Stimulated activated CD8-positive, alpha-beta memory T cell treated with anti-CD3 and anti-CD28 coated beads, Interleukin-15, amount 100 ng/mL, for 1 hour (primary cell): ENCODE measurements at regions not wholly inside any gene's neighbourhood (a gene's known extent, or its start where the extent isn't known, plus 50 kb on each side); places are given as distances from the start of the nearest gene placed in this dataset.

Experiments used
- DNase-seq: peaks from one replicate; pipeline ENCODE4 v3.0.0-alpha.2; 2020; ENCODE audit warnings: low read depth

DNA sequence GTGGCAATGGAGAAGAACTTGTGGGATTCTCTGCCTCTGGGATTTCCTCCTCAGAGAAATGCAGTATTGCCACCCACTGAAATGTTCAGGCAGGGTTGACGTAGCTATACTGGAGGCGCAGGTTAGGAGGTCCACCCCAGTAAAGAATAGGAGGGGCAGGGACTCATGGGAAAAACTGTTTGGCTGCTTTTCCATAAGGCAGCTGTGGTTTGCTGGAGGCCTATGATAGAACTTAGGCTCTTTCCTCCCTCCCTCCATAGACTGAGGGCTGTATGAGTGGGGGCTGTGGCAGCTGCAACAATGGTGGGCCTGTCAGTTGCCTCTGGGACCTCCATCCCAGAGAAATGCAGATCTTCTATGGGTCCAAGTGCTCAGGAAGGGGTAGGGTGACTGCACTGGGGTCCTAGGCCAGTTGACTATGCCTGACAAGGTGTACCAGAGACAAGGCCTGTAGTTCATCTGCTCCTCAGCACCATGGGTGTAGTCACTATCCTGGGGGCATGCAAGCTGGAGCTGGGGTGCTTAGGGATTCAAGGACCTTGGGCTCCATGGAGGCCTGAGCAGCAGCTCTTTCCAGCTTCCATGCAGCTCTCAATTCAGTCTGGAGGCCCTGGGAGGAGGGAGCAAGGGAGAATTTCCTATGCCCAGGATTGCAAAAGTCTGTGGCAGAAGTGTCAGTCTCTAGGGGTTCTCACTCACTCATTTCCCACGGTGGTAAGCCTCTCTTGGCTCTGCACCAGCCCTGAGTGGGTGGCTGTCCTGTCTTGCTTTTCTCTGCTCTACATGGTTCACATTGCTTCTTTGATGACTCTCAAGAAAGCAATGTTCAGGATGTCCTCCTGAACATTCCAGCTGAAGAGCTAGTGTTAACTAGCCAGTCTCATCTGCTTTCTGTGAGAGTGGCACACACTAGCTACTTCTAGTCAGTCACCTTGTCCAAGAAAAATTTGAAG lies 353.0 kb downstream of the IDS start:
- no peak for DNase-seq

DNA sequence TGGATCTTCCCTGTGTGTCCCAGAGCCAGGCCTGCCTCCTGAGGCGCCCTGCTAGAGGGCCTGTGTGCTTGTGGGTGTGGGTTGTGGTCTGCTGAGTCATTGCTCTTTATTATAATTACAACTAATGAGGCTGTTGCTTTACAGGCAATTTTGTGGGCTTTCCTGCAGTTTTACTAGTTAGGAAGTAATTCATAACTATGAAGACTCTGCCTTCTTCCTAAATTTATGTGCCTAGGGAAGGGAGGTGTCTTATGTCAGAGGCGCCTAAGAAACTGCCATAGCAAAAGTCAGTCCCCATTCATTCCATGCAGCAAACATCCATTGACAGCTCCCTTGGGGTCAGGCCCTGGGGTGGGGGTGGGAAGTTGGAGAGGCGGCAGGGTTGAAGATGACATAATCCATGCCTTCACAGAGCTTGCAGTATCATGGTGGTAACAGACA lies 359.2 kb downstream of the IDS start:
- DNase-seq = no peak

DNA sequence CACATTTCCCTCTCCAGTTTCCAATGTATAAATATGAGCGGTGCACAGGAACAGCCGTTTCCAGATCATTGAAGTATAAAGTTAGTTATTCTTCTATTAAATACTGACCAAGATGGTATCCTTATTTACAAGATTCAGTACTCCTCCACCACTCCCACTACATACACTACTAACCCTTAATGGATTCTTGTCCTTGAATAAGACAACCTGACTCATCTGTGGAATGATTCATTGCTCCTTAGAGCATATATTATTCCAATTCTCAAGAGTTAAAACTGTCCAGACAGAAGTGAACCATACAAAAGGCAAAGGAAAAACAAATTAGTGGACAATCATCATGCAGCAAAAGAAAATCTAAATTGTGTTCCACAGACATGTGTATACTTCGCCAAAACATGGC lies 373.3 kb downstream of the IDS start:
- no peak for DNase-seq

DNA sequence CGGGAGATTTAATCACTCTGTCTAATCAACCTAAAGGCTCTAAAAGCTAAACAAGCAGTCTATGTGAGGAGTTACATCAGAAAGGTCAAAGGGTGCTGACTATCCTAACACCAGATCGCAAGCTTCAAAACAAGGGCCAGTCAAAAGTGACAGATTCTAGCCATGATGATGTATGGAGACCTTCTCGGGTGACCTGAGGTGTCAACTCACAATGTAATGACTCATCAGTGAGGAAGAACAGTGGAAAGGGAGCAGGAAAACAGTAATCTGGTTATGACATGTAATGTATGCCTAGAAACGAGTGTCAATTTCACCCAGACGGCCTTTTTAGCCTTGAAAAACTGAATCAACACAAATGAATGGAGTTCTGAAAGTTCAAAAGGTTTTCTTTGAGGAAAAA lies 375.3 kb downstream of the IDS start:
- no peak for DNase-seq

DNA sequence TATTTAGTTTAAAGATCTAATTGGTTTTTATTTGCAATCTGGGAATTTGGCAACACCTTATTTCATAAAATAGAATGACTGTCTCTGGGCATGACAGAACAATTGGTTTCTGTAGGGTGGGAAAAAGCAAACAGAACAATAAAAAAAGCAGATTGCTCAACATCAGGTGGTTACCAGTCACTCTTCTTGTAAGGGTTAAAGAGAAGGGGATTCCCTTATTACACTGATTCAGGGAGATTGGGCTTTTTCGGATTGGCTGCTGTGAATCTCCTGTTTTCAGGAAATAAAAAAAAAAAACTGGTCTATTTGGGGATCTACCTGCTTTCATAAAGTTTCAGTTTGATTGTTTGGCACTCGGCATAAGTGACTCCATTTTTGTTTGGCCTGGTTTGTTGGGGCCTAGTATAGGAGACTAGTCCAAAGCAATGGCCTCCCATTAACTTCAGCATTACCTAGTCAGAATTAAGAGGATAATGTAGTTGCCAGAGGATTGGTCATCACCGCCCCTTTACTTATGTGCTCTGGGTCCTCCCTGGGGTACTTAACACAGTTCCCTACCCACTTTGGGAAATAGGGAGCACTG lies 380.5 kb downstream of the IDS start:
- DNase-seq = no peak

DNA sequence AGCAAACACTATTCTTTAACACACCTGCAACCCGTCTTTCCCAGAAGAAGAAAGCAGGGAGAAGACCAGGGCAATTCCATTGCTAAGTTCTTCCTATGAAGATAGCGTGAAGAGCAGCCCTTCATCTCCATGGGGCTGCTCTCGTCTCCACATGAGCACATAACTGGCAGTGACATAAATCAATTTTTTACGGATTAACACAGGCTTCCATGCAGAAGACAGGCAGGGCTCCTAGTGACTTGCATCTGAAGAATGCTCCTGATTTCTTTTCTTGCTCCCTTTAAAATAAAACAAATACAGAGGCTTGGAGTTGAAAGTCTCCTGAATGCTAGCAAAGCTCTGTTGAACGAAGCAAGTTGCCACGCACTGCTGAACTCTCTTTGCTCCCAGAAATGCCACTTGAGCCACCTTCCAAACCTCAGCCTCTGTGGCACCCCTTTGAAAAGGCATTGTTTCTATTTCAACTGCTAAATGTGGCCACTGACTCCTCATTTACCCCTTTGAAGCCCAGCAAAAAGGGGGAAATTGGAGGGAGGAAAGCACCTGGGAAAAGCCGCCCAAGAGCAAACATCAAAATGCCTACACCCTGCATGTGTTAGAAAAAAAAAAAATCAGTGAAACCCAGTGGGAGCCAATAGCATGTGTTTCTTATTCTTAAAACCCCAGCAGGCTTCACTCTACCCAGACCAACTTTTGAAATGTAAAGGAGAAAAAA lies 383.7 kb downstream of the IDS start:
- no peak for DNase-seq

DNA sequence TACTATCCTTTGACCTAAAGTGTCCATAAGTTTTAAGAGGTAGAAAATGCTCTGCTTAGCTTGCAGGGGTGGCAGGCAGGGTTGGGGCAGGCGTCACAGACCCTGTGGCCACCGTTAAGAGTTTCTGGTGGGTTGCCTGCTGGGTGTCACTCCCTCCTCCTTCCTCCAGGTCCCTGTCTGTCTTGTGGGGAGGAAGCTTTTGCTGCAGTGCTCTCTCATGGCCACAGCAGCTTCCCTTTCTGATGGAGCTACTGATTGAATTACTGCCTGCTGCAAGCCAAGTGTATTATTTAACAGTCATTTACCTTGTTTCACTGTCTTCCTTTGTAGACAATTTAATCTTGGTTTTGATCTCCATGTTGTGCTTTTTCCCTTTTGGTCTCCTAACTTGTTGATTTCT lies 384.6 kb downstream of the IDS start:
- no peak for DNase-seq

DNA sequence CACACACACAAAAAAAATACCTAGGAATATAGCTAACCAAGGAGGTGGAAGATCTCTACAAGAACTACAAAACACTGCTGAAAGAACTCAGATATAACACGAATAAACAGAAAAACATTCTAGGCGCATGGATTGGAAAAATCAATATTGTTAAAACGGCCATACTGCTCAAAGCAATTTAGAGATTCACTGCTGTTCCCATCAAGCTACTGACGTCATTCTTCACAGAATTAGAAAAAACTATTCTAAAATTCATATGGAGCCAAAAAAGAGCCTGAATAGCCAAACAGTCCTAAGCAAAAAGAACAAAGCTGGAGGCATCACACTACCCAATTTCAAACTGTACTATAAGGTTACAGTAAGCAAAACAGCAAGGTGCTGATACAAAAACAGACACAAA lies 390.2 kb downstream of the IDS start:
- no peak for DNase-seq

DNA sequence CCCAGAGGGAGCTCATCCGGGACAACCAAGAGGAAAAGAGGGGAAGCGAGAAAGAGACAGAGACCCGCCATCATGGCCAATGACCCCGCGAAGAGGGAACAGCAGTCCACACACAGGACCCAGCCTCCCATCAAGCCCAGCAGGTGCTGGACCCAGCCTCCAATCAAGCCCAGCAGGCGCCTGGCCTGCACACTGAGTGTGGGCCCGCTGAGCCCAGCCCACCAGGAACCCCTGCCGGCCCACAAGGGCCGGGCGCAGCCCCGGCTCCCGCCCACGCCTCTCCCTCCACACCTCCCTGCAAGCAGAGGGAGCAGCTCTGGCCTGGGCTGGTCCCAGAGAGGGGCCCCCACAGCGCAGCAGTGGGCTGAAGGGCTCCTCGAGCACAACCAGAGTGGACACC lies 391.1 kb downstream of the IDS start:
- DNase-seq = no peak

DNA sequence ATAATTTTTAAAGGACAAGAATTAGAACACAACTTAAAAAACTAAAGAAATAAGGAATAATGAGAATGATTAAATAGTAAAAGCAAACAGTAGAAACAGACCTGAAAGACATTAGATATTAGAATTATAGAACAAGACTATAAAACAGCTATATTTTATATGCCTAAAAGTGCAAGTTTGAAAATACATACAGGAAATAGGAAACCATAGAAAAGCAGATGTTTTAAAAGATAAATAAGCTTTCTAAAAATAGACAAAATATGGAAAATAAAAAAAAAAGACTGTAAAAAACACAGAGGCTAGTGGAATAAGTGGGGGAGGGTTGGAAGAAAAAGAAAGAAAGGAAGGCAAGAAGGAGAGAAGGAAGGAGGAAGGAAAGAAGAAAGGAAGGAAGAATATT lies 407.3 kb downstream of the IDS start:
- no peak for DNase-seq

DNA sequence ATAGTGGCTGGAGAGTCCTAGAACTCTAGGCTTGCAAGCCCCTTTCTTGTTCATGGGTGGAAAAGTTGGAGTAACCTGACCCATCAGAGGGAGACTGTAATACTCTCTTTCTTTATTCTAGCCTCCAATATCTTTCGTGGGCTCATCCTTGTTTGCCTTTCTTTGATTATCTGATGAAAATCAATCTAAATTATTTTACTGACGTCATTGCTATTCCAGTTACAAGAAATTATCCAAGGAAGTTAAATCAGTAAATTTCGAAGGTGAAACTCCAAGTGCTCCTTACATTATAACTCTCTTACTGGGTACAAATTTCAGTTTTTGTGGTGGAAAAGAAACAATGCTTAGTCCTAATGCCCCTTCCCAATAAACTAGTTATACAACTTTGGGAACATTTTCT lies 412.9 kb downstream of the IDS start:
- no peak for DNase-seq

DNA sequence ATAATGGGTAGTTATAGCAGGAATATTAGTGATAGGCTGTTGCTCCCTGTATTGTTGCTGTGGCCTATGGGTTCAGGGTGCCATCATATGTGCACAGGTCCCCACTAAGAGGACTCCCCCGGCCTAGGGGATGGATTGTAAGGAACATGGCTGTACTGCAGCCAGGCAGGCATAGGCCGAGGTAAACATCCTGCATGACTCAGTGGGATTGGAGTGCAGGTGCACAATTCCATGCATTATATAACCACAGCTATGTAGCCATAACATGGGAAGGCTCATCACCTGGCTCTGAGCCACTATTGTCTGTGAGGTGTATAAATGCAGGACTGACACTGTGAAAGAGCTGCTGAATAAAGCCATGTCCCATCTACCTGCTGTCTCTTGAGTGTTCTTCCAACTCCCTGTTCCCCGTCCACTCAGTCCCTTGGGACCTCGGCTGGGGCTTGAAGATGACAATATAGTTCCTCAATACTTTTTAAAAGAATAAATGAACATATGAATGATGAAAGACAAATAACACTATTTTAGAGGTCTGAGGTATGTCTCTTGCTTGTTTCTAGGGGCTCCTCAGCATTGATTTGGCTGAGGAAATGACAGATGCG lies 425.2 kb downstream of the IDS start:
- DNase-seq = no peak

DNA sequence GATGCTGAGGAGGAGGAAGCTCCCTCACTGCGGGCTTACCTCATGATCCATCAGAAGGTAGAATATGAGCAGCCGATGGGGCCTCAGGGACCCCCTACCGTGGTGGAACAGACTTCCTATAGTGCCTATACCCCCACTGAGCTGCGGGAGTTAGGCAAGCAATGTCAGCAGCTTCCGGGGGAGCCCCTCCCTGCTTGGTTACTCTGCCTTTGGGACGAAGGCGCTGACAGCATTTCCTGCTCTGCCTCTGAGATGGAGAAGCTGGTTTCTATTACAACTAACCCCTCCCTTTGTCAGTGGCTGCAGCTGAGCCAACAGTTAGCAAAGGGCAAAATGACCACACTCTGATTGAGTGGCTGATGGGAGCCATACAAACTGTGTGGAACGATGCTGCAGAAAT lies 430.7 kb downstream of the IDS start:
- DNase-seq = no peak

DNA sequence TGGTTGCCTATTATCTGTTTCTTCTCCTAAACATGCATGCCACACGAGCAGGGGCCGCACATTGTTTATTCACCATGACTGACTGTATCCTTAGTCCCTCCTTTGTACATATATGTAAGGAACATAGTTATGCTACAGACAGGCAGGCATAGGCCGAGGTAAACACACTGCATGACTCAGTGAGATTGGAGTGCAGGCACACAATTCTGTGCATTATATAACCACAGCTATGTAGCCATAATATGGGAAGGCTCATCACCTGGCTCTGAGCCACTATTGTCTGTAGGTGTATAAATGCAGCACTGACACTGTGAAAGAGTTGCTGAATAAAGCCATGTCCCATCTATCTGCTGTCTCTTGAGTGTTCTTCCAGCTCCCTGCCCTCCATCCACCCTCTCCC lies 431.6 kb downstream of the IDS start:
- DNase-seq = no peak

DNA sequence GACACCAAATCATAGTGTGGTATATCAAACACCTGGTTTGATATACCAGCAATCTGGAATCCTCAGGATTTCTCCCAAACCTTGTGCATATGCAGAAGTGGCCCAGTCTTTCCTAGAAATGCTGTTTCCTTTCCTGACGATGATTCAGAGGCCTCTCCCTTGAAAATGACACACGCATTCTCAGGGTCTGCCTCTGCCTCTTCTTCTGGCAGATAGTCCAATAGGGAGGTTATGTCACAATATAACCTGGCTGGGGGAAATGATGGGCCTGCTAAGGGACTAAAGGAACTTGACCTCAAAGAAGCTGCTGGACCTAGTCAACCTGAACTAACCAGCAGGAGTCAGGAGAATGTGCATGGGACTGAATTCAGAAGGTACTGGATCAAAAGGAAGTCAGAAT lies 435.2 kb downstream of the IDS start:
- no peak for DNase-seq

DNA sequence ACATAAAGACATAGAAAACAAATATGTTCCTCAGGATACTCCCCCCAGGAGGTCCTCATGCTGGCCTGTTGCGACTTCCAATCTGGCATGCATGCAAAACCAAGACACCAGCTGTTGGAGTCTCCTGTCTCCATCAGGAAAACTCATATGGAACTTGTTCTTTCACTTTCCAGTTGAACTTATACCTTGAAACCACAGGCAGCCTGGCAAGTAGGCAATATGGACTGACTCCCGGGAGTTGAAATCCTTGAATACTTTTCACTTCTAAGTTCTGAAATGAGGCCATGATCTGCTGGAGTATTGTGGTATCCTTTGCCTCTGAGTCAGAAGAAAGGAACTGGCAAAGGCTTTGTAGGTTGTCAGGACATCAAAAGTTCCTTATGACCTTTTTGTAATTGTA lies 444.2 kb downstream of the IDS start:
- DNase-seq = no peak
